IPS DF 4.7 (cell line): ENCODE measurements at regions not wholly inside any gene's neighbourhood (a gene's known extent, or its start where the extent isn't known, plus 50 kb on each side); places are given as distances from the start of the nearest gene placed in this dataset.
"Not testable (repeated sequence)": the region's sequence is repeated elsewhere in the genome, so short reads cannot be mapped to it uniquely, and the experiment has no call there.

Experiments
- DNase-seq: peaks from one replicate; pipeline ENCODE4 v3.0.0-alpha.2; 2013; ENCODE audit warnings: low spot score; ENCODE audit errors: extremely low read depth

- DNase-seq, result no peak
These were observed 293.4 kb upstream of the MSX2 start for GRCh38 chr5:174430940-174431339.

GRCh38 chr5:174431504-174431903 is 292.9 kb upstream of the MSX2 start:
- no peak for DNase-seq

DNA sequence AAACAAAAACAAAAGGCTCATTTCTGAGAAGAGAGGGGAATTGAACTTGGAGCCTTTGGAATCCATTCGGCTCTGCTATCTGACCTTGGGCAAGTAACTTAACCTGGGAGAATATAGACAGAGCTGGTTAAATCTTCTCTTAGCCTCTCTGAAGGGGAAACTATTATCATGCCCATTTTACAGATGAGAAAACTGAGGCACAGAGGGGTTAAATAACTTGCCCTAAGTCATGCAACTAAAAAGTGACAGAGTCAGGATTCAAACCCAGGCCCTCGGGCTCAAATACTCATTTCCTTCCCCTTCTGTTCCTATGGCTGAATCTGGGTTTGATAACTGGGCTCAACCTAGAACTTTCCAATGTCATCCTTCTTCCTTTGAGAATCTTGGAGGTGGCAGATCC is 291.3 kb upstream of the MSX2 start:
- no peak for DNase-seq

- no peak for DNase-seq
These were observed 287.6 kb upstream of the MSX2 start for GRCh38 chr5:174436750-174437149.

DNA sequence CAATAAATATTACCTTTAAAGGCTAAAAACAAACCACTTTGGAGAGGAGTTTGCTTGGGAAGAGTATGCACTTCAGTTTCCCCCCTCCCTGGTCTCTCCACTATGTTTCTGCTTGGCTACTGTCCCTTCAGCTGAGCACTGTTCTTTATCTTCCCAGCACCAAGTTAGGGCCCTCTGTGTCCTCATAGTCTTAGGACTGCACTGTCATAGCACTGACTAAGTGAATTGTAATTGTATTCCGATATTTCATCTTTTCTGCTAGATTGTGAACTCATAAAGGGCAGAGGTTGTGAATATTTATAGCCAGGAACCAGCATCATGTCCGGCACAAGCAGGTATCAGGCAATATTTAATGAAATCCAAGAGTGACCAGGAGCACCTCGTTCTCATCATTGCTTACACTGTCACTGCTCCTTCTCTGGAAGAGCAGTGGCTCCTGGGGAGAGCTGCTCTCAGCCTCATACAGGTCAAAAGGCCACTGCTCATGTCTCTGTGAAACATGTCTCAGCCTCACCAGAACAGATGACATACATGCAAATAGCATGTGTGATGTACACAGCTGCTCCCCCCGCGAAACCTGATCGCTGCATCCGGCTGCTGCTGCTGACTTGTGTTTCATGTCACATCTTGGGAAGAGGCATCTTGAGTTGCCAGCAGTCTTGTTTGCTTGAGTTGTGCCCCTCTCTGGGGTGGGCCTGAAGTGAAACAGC is 279.7 kb upstream of the MSX2 start:
- DNase-seq, result no peak

GRCh38 chr5:174446446-174446845 is 277.9 kb upstream of the MSX2 start:
- DNase-seq, result no peak

- no peak for DNase-seq
These were observed 277.4 kb upstream of the MSX2 start for GRCh38 chr5:174446988-174447387.

- DNase-seq, result no peak
These were observed 276.3 kb upstream of the MSX2 start for GRCh38 chr5:174448041-174448440.

- no peak for DNase-seq
These were observed 275.7 kb upstream of the MSX2 start for GRCh38 chr5:174448662-174449061.

GRCh38 chr5:174453690-174454089 is 270.7 kb upstream of the MSX2 start:
- no peak for DNase-seq

DNA sequence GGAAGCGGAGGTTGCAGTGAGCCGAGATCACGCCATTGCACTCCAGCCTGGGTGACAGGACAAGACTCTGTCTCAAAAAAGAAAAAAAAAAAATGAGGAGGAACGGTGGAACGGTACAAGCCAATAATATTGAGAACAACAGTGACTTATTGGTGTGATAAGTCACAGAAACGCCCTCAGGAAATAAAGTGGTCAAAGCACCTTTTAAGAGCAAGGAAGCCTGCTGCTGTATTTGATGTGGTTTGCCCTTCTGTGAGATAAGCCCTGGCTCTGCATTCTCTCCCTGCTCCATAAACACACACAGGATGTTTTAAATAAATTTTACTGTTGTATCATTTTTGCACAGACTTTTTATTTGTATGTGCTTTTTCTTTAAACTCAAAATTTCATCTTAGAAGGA is 269.9 kb upstream of the MSX2 start:
- no peak for DNase-seq

DNA sequence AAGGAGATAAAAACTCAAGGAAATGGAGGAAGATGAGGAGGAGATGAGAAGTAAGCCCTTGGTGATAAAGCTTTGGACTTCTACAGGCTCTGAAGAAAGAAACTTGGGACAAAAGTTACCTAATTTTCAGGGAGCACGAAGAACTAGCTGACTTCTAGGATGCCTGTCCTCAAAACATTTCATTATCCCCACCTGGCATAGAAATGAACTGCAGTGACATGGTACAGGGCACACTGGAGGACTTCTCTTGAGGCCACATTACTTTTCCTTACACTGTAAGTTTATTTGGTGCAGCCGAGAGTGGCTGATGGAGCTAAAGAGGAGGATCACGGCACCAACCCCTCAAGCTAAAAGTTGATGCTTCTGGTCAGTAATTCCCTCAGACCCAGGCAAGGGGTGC is 269.5 kb upstream of the MSX2 start:
- no peak for DNase-seq

GRCh38 chr5:174455301-174455700 is 269.1 kb upstream of the MSX2 start:
- DNase-seq, result no peak

GRCh38 chr5:174457141-174457678 is 267.2 kb upstream of the MSX2 start:
- no peak for DNase-seq

GRCh38 chr5:174459071-174459702 is 265.2 kb upstream of the MSX2 start:
- no peak for DNase-seq

- no peak for DNase-seq
These were observed 264.4 kb upstream of the MSX2 start for GRCh38 chr5:174459832-174460448.

- no peak for DNase-seq
These were observed 262.3 kb upstream of the MSX2 start for GRCh38 chr5:174462129-174462528.

DNA sequence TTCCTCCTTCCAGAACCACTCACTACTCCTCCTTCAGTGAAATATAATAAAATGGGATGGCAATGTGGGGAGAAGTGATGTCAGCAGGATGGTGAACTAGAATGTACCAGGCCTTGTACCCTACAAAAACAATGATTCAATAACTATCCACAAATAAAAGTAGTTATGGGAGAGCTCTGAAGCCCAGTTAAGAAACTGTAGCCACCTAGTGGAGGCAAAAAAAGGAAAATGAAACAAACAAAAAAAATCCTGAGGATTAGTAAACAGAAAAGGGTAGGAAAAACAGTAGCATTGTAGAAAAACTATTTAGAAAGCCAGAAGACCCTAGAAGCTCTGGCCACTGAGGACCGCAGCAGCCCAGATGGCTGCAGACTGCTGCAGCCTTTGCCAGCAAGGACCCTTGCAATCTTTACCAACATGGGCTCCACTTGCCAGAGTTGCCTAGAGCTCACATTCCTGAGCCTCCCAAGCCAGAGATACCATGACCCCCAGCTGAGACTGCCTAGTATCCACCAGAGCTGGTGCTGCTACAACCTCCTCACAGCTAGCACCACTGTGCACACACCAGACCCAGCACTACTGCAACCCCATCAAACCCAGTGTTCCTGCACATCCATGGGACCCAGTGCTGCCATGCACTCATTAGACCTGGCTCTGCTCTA is 259.7 kb upstream of the MSX2 start:
- no peak for DNase-seq

DNA sequence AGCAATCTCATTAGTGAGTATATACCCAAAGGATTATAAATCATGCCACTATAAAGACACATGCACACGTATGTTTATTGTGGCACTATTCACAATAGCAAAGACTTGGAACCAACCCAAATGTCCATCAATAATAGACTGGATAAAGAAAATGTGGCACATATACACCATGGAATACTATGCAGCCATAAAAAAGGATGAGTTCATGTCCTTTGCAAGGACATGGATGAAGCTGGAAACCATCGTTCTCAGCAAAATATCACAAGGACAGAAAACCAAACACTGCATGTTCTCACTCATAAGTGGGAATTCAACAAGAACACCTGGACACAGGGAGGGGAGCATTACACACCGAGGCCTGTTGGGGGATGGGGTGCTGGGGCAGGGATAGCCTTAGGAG is 252.9 kb upstream of the MSX2 start:
- DNase-seq, result not testable (repeated sequence)

DNA sequence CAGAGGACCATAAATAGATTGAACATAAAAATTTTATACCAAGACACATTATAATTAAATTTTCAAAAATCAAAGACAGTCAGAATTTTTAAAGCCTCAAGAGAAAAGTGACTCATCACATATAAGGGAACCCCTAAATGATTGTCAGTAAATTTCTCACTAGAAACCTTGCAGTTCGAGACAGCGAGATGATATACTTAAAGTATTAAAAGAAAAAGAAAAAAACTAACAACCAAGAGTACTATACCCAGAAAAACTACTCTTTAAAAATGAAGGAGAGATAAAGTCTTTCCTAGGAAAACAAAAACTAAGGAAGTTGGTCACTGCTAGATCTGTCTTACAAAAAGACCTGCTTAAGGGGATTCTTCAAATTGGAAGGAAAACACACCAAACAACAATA is 251.4 kb upstream of the MSX2 start:
- DNase-seq, result no peak

- not testable (repeated sequence) for DNase-seq
These were observed 248.4 kb upstream of the MSX2 start for GRCh38 chr5:174476001-174476400.

DNA sequence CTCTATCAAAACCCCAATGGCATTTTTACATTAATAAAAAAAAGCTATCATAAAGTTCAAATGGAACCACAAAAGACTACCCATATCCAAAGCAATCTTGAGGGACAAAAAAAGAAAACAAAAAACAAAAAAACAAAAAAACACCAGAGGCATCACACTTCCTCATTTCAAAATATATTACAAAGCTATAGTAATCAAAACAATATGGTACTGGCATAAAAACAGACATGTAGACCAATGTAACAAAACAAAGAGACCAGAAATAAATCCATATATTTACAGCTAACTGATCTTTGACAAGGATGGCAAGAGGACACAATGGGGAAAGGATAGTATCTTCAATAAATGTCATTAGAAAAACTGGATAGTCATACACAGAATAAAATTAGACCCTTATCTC is 245.1 kb upstream of the MSX2 start:
- DNase-seq, result no peak
